ENCODE measurements at regions not wholly inside any gene's neighbourhood (a gene's known extent, or its start where the extent isn't known, plus 50 kb on each side); places are given as distances from the start of the nearest gene placed in this dataset.

- Mint-ChIP-seq H3K27me3 (peaks cover 40% of the 10 kb centered on the region), H3K27ac (no peak overlapping the region), H3K4me1 (ENCODE audit: low read depth) (peaks cover 6% of the 10 kb centered on the region), H3K36me3 (ENCODE audit: insufficient read depth) (no peaks in the 10 kb centered on the region), H3K4me3 (ENCODE audit: low read depth) (no peak overlapping the region), H3K9me3 (ENCODE audit: low read depth) (no peaks in the 10 kb centered on the region)
- DNase-seq (ENCODE audit: low spot score, unreplicated experiment): no peak
- no peak for TF ChIP-seq CTCF (IDR thresholded peaks at IDR 0.05; ENCODE audit: unreplicated experiment)
Observed at GRCh38 chr14:103217538-103217937, 94.3 kb downstream of the TNFAIP2 start.

GRCh38 chr14:103220134-103220981, 97.1 kb downstream of the TNFAIP2 start:
- Mint-ChIP-seq H3K27me3 (peaks cover 63% of the 10 kb centered on the region), H3K9me3 (ENCODE audit: low read depth) (no peaks in the 10 kb centered on the region), H3K36me3 (ENCODE audit: insufficient read depth) (no peaks in the 10 kb centered on the region), H3K4me3 (ENCODE audit: low read depth) (peak overlapping the region; percentile 41), H3K27ac (no peak overlapping the region), H3K4me1 (ENCODE audit: low read depth) (peaks cover 2% of the 10 kb centered on the region)
- no peak for TF ChIP-seq CTCF (IDR thresholded peaks at IDR 0.05; ENCODE audit: unreplicated experiment)
- no peak for DNase-seq (ENCODE audit: low spot score, unreplicated experiment)

GRCh38 chr14:103220982-103221641, 97.9 kb downstream of the TNFAIP2 start:
- H3K9me3 Mint-ChIP-seq (ENCODE audit: low read depth): no peaks in the 10 kb centered on the region
- no peak overlapping the region for H3K27ac Mint-ChIP-seq
- no peak overlapping the region for H3K4me3 Mint-ChIP-seq (ENCODE audit: low read depth)
- peaks cover 2% of the 10 kb centered on the region for H3K4me1 Mint-ChIP-seq (ENCODE audit: low read depth)
- TF ChIP-seq CTCF (IDR thresholded peaks at IDR 0.05; ENCODE audit: unreplicated experiment): no peak
- no peaks in the 10 kb centered on the region for H3K36me3 Mint-ChIP-seq (ENCODE audit: insufficient read depth)
- no peak for DNase-seq (ENCODE audit: low spot score, unreplicated experiment)
- peaks cover 64% of the 10 kb centered on the region for H3K27me3 Mint-ChIP-seq

- no peak overlapping the region for H3K4me3 Mint-ChIP-seq (ENCODE audit: low read depth)
- no peak for TF ChIP-seq CTCF (IDR thresholded peaks at IDR 0.05; ENCODE audit: unreplicated experiment)
- no peaks in the 10 kb centered on the region for H3K9me3 Mint-ChIP-seq (ENCODE audit: low read depth)
- H3K27ac Mint-ChIP-seq: no peak overlapping the region
- no peak for DNase-seq (ENCODE audit: low spot score, unreplicated experiment)
- peaks cover 2% of the 10 kb centered on the region for H3K4me1 Mint-ChIP-seq (ENCODE audit: low read depth)
- no peaks in the 10 kb centered on the region for H3K36me3 Mint-ChIP-seq (ENCODE audit: insufficient read depth)
- H3K27me3 Mint-ChIP-seq: peaks cover 68% of the 10 kb centered on the region
Observed at GRCh38 chr14:103221781-103222358, 98.6 kb downstream of the TNFAIP2 start.

GRCh38 chr14:103223818-103224352, 100.6 kb downstream of the TNFAIP2 start:
- Mint-ChIP-seq H3K4me3 (ENCODE audit: low read depth) (no peak overlapping the region), H3K27me3 (peaks cover 65% of the 10 kb centered on the region), H3K36me3 (ENCODE audit: insufficient read depth) (no peaks in the 10 kb centered on the region), H3K4me1 (ENCODE audit: low read depth) (peaks cover 2% of the 10 kb centered on the region), H3K9me3 (ENCODE audit: low read depth) (no peaks in the 10 kb centered on the region), H3K27ac (no peak overlapping the region)
- DNase-seq (ENCODE audit: low spot score, unreplicated experiment): no peak
- no peak for TF ChIP-seq CTCF (IDR thresholded peaks at IDR 0.05; ENCODE audit: unreplicated experiment)
